Esophagus muscularis mucosa (tissue), 4 donors: ENCODE measurements at regions not wholly inside any gene's neighbourhood (a gene's known extent, or its start where the extent isn't known, plus 50 kb on each side); places are given as distances from the start of the nearest gene placed in this dataset.

ENCODE experiments used
- DNase-seq: peaks from one replicate; pipeline ENCODE4 v3.0.0-alpha.2; 2017; ENCODE audit errors: extremely low spot score
- H3K27ac ChIP-seq, 4 donors: fragments of 200-600 bp; sonication (generic); replicated peaks in 1 of 4; 1 replicate in 3 of 4; 2 replicates in 1 of 4; pipeline ENCODE4 v1.5.1; 2016 to 2019; ENCODE audit warnings: mild to moderate bottlenecking in 1 of 4
- H3K27me3 ChIP-seq, 4 donors: fragments of 200-600 bp; sonication (generic); one replicate each; pipeline versions ENCODE4 v1.5.1 to v1.6.0; 2016 to 2019
- H3K36me3 ChIP-seq, 4 donors: fragments of 200-600 bp; sonication (generic); one replicate each; pipeline ENCODE4 v1.5.1; 2016 to 2019
- H3K4me1 ChIP-seq, 4 donors: fragments of 200-600 bp; sonication (generic); one replicate each; pipeline ENCODE4 v1.5.1; 2016 to 2019
- H3K4me3 ChIP-seq, 4 donors: fragments of 200-600 bp; sonication (generic); 1 replicate in 2 of 4; 2 replicates in 2 of 4; pipeline ENCODE4 v1.5.1; 2016 to 2019; ENCODE audit warnings: mild to moderate bottlenecking in 4 of 4, moderate library complexity in 1 of 4
- H3K9me3 ChIP-seq, 4 donors: fragments of 200-600 bp; sonication (generic); 1 replicate in 3 of 4; 2 replicates in 1 of 4; pipeline ENCODE4 v1.5.1; 2016 to 2019
- CTCF ChIP-seq, 3 experiments: fragments of 200-600 bp in 2 of 3; fragments of 450-650 bp in 1 of 3; sonication (generic) in 2 of 3; IDR thresholded peaks; one replicate each; pipeline ENCODE4 v1.5.1; 2017 to 2019; ENCODE audit warnings: antibody characterized with exemption in 3 of 3, mild to moderate bottlenecking in 2 of 3, moderate library complexity in 1 of 3
- EP300 ChIP-seq: sonication (generic); formaldehyde crosslinking; IDR thresholded peaks from one replicate; pipeline ENCODE4 v1.6.1; 2017; ENCODE audit warnings: antibody characterized with exemption
- POLR2A ChIP-seq: fragments of 450-650 bp; IDR thresholded peaks from one replicate; pipeline ENCODE4 v1.6.1; 2017; ENCODE audit warnings: antibody characterized with exemption, moderate library complexity, mild to moderate bottlenecking, low read depth
- POLR2AphosphoS5 ChIP-seq, 2 donors: sonication (generic); formaldehyde crosslinking; IDR thresholded peaks; one replicate each; pipeline ENCODE4 v1.6.1; 2017; ENCODE audit warnings: antibody characterized with exemption in 2 of 2
- WGBS: methylation state at CpG from one replicate; pipeline ENCODE4 v1.1.5; 2018; 5-methylcytosine and 5-hydroxymethylcytosine counted together
- intact Hi-C: fragments of 100-400 bp; cut with DNase I; formaldehyde crosslinking; loops from one replicate; pipeline ENCODE4 v1.15.1; 2023

DNA sequence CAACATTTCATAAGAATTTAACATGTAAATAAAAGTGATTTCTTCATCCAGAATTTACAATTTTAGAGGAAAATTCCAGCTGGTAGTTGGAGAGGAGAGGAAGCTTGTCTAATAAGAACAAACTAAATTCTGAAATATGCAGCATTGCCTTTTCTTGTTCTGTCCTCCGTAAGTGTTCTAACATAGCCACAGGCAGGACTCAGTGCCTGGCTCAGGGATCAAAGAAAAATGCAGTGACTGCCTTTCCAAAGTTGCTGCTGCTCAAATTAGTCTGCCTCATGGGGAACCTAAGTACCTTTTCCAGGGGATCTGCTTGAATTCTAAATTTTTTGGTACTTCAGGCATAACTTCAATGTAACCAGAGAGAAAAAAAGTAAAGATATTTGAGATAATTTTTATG, 713.0 kb upstream of the CADM2 start:
- Histone ChIP-seq H3K27ac (no peak overlapping the region), H3K36me3 (no peaks in the 10 kb centered on the region), H3K9me3 (peaks cover 0 to 4% (median 2%) of the 10 kb centered on the region in 4 donors), H3K27me3 (no peaks in the 10 kb centered on the region), H3K4me3 (no peak overlapping the region), H3K4me1 (no peaks in the 10 kb centered on the region)
- TF ChIP-seq CTCF (IDR thresholded peaks at IDR 0.05), result no peak
- TF ChIP-seq POLR2AphosphoS5 (IDR thresholded peaks at IDR 0.05), result no peak
- TF ChIP-seq POLR2A, result no peak
- TF ChIP-seq EP300, result no peak
- DNase-seq, result no peak
- intact Hi-C loops, result no loop called here
- 67% methylated on average over 1 of the region's 1 CpG for WGBS

DNA sequence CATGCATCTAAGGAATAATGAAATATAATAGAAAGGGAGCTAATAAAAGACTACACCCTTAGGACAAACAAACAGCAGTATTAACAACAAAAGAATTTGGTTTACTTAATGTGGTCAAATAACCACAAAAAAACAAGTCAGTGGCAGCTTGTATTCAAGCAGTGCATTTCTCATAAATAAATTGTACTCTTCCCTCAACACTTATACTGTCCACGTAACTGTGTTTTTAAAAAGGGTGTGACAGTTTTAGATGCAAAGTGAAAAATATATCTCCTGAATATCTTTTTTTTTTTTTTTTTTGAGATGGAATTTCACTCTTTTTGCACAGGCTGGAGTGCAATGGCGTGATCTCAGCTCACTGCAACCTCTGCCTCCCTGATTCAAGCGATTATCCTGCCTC, 698.2 kb upstream of the CADM2 start:
- H3K27me3 ChIP-seq, result no peaks in the 10 kb centered on the region
- intact Hi-C loops, result no loop called here
- WGBS, result 65% methylated on average over 3 of the region's 3 CpGs
- no peaks in the 10 kb centered on the region for H3K36me3 ChIP-seq
- H3K9me3 ChIP-seq, result no peaks in the 10 kb centered on the region
- H3K4me1 ChIP-seq, result no peaks in the 10 kb centered on the region
- no peak for TF ChIP-seq POLR2AphosphoS5 (IDR thresholded peaks at IDR 0.05)
- TF ChIP-seq POLR2A, result no peak
- TF ChIP-seq CTCF (IDR thresholded peaks at IDR 0.05), result no peak
- TF ChIP-seq EP300, result no peak
- H3K27ac ChIP-seq, result no peak overlapping the region
- DNase-seq, result no peak
- no peak overlapping the region for H3K4me3 ChIP-seq

GRCh38 chr3:84265768-84266167, 693.0 kb upstream of the CADM2 start:
- TF ChIP-seq CTCF (IDR thresholded peaks at IDR 0.05) (no peak), EP300 (no peak), POLR2A (no peak), POLR2AphosphoS5 (IDR thresholded peaks at IDR 0.05) (no peak)

GRCh38 chr3:84275532-84275931, 683.3 kb upstream of the CADM2 start:
- TF ChIP-seq POLR2AphosphoS5 (IDR thresholded peaks at IDR 0.05) (no peak), CTCF (IDR thresholded peaks at IDR 0.05) (no peak), EP300 (no peak), POLR2A (no peak)
- Histone ChIP-seq H3K27ac (no peak overlapping the region), H3K4me3 (no peak overlapping the region), H3K9me3 (no peaks in the 10 kb centered on the region), H3K27me3 (no peaks in the 10 kb centered on the region), H3K36me3 (no peaks in the 10 kb centered on the region), H3K4me1 (no peaks in the 10 kb centered on the region)
- intact Hi-C loops, result no loop called here
- WGBS, result 68% methylated on average over 2 of the region's 2 CpGs
- no peak for DNase-seq

More at GRCh38 chr3:84265768-84266167, 693.0 kb upstream of the CADM2 start:
- intact Hi-C loops, result no loop called here
- Histone ChIP-seq H3K9me3 (no peaks in the 10 kb centered on the region), H3K27ac (no peak overlapping the region), H3K27me3 (no peaks in the 10 kb centered on the region), H3K4me1 (no peaks in the 10 kb centered on the region), H3K4me3 (no peak overlapping the region), H3K36me3 (no peaks in the 10 kb centered on the region)
- 87% methylated on average over 4 of the region's 4 CpGs for WGBS
- DNase-seq, result no peak

GRCh38 chr3:84277562-84278224, 681.1 kb upstream of the CADM2 start:
- Histone ChIP-seq H3K4me1 (no peaks in the 10 kb centered on the region), H3K9me3 (no peaks in the 10 kb centered on the region), H3K4me3 (no peak overlapping the region), H3K27ac (no peak overlapping the region), H3K36me3 (no peaks in the 10 kb centered on the region), H3K27me3 (no peaks in the 10 kb centered on the region)
- no peak for DNase-seq
- intact Hi-C loops, result no loop called here
- no peak for TF ChIP-seq POLR2AphosphoS5 (IDR thresholded peaks at IDR 0.05)
- TF ChIP-seq EP300, result no peak
- no peak for TF ChIP-seq CTCF (IDR thresholded peaks at IDR 0.05)
- no peak for TF ChIP-seq POLR2A
